ENCODE measurements at regions not wholly inside any gene's neighbourhood (a gene's known extent, or its start where the extent isn't known, plus 50 kb on each side); places are given as distances from the start of the nearest gene placed in this dataset.

DNA sequence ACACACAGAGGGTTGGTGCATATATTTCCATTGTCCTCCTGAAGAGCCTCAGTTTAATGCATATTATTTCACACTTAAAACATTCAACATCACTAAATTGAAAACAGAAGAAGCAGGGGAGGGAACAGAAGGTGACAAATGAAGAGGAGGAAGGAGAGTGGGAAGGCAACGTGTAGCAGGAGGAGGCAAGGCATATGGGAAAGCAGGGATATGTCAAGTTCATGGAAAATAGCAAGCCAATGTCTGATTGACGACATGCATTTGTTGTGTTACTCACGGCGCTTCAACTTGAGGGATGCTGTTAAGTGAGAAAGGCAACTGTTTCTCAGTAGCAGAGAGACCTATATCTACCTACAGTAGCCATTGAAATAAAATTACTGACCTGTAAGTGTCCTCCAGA lies 154.5 kb downstream of the NSUN3 start:
- no peak for TF ChIP-seq EZH2 (IDR thresholded peaks at IDR 0.05; ENCODE audit: borderline replicate concordance, low read depth, low read length, severe bottlenecking)
- TF ChIP-seq, protein P1, sequence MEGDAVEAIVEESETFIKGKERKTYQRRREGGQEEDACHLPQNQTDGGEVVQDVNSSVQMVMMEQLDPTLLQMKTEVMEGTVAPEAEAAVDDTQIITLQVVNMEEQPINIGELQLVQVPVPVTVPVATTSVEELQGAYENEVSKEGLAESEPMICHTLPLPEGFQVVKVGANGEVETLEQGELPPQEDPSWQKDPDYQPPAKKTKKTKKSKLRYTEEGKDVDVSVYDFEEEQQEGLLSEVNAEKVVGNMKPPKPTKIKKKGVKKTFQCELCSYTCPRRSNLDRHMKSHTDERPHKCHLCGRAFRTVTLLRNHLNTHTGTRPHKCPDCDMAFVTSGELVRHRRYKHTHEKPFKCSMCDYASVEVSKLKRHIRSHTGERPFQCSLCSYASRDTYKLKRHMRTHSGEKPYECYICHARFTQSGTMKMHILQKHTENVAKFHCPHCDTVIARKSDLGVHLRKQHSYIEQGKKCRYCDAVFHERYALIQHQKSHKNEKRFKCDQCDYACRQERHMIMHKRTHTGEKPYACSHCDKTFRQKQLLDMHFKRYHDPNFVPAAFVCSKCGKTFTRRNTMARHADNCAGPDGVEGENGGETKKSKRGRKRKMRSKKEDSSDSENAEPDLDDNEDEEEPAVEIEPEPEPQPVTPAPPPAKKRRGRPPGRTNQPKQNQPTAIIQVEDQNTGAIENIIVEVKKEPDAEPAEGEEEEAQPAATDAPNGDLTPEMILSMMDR (IDR thresholded peaks at IDR 0.05; ENCODE audit: borderline replicate concordance, extremely low read depth, low read length, poor library complexity, severe bottlenecking) = no peak

Measured in DND-41 (cell line).